ENCODE measurements at regions not wholly inside any gene's neighbourhood (a gene's known extent, or its start where the extent isn't known, plus 50 kb on each side); places are given as distances from the start of the nearest gene placed in this dataset.

- no peak overlapping the region for H3K27ac ChIP-seq
- H3K9me3 ChIP-seq = no peaks in the 10 kb centered on the region
- peaks cover 0 to 64% (median 0%) of the 10 kb centered on the region in 7 donors for H3K27me3 ChIP-seq (replicated peaks in 1 of 7)
- no peaks in the 10 kb centered on the region for H3K4me1 ChIP-seq
- WGBS, 5 donors = 70 to 83% (median 77%) methylated on average over 10 of the region's 10 CpGs
- no peak for DNase-seq
- H3K36me3 ChIP-seq = no peaks in the 10 kb centered on the region
- no peak for TF ChIP-seq POLR2A (IDR thresholded peaks at IDR 0.05)
- TF ChIP-seq, protein P1, sequence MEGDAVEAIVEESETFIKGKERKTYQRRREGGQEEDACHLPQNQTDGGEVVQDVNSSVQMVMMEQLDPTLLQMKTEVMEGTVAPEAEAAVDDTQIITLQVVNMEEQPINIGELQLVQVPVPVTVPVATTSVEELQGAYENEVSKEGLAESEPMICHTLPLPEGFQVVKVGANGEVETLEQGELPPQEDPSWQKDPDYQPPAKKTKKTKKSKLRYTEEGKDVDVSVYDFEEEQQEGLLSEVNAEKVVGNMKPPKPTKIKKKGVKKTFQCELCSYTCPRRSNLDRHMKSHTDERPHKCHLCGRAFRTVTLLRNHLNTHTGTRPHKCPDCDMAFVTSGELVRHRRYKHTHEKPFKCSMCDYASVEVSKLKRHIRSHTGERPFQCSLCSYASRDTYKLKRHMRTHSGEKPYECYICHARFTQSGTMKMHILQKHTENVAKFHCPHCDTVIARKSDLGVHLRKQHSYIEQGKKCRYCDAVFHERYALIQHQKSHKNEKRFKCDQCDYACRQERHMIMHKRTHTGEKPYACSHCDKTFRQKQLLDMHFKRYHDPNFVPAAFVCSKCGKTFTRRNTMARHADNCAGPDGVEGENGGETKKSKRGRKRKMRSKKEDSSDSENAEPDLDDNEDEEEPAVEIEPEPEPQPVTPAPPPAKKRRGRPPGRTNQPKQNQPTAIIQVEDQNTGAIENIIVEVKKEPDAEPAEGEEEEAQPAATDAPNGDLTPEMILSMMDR (IDR thresholded peaks at IDR 0.05 in 8 of 11, conservative IDR thresholded peaks at IDR 0.05 in 3 of 11) = no peak
- no peak for TF ChIP-seq POLR2AphosphoS5 (IDR thresholded peaks at IDR 0.05)
- H3K4me3 ChIP-seq = no peak overlapping the region
- intact Hi-C loops (cut with DNase I; ENCODE audit: low total_unique reads) = no loop called here
Observed at GRCh38 chr1:29413661-29414060, 177.3 kb downstream of the PTPRU start.

DNA sequence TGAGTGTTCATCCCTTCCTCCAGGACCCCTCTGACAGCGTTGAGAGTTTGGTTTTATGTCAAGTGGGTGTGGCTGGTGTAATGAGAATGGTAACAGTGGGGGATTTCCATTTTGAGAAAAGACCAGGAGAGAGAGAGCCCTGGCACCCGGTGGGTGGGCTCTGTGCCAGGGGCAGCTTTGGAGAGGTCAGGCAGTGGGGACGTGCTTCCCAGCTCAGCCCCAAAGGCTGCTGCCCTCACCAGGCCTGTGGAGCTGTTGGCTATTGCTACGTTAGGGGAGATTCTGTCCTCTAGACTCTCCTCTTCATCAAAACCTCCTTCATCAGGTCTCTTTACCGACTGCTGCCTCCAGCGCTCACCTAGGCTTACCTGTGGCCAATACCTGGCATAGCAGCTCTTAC lies 176.3 kb downstream of the PTPRU start:
- no peaks in the 10 kb centered on the region for H3K4me1 ChIP-seq
- H3K27ac ChIP-seq = no peak overlapping the region
- H3K36me3 ChIP-seq = no peaks in the 10 kb centered on the region
- peaks cover 0 to 67% (median 0%) of the 10 kb centered on the region in 7 donors for H3K27me3 ChIP-seq (replicated peaks in 1 of 7)
- intact Hi-C loops (cut with DNase I; ENCODE audit: low total_unique reads) = no loop called here
- H3K4me3 ChIP-seq = no peak overlapping the region
- TF ChIP-seq, protein P1 (IDR thresholded peaks at IDR 0.05 in 8 of 11, conservative IDR thresholded peaks at IDR 0.05 in 3 of 11) = no peak
- no peak for TF ChIP-seq POLR2A (IDR thresholded peaks at IDR 0.05)
- TF ChIP-seq POLR2AphosphoS5 (IDR thresholded peaks at IDR 0.05) = no peak
- H3K9me3 ChIP-seq = no peaks in the 10 kb centered on the region
- 45 to 66% (median 58%) methylated on average over 5 to 6 of the region's 6 CpGs for WGBS, 5 donors
- DNase-seq = no peak

- H3K27ac ChIP-seq = no peak overlapping the region
- H3K9me3 ChIP-seq = peaks cover 0 to 1% (median 0%) of the 10 kb centered on the region in 8 donors
- TF ChIP-seq, protein P1 (IDR thresholded peaks at IDR 0.05 in 8 of 11, conservative IDR thresholded peaks at IDR 0.05 in 3 of 11) = no peak
- no peak for TF ChIP-seq POLR2A (IDR thresholded peaks at IDR 0.05)
- intact Hi-C loops (cut with DNase I; ENCODE audit: low total_unique reads) = no loop called here
- no peak for DNase-seq
- 79 to 91% (median 87%) methylated on average over 6 of the region's 6 CpGs for WGBS, 5 donors
- H3K36me3 ChIP-seq = no peaks in the 10 kb centered on the region
- peaks cover 0 to 72% (median 0%) of the 10 kb centered on the region in 7 donors for H3K27me3 ChIP-seq (replicated peaks in 1 of 7)
- H3K4me1 ChIP-seq = no peaks in the 10 kb centered on the region
- H3K4me3 ChIP-seq = no peak overlapping the region
Observed at GRCh38 chr1:29410476-29410875, 174.2 kb downstream of the PTPRU start.

DNA sequence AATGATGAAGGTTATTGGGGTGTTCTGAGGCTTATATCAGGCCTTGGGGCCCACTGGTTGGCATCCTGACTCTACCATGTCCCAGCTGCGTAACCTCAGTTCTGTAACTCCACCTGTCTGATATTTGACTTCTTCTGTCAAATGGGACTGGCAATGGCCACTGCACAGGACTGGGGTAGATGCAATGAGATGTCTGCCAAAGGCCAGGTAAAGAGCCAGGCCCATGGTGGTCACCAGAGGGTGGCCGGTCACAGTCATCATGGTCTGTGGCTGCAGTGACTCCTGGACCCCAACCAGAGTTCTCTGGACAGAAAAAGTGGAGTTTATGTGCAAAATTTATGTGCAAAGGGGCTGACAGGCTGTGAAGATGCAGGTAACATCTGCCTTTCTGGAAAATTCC lies 173.3 kb downstream of the PTPRU start:
- TF ChIP-seq POLR2A (IDR thresholded peaks at IDR 0.05) (no peak), POLR2AphosphoS5 (IDR thresholded peaks at IDR 0.05) (no peak)
- TF ChIP-seq, protein P1 (IDR thresholded peaks at IDR 0.05 in 8 of 11, conservative IDR thresholded peaks at IDR 0.05 in 3 of 11) = no peak
- WGBS, 5 donors = 56 to 97% (median 62%) methylated on average over 2 of the region's 2 CpGs
- no peak overlapping the region for H3K4me3 ChIP-seq
- H3K36me3 ChIP-seq = no peaks in the 10 kb centered on the region
- peaks cover 0 to 10% (median under 1%) of the 10 kb centered on the region in 8 donors for H3K9me3 ChIP-seq
- intact Hi-C loops (cut with DNase I; ENCODE audit: low total_unique reads) = no loop called here
- H3K4me1 ChIP-seq = no peaks in the 10 kb centered on the region
- H3K27me3 ChIP-seq (replicated peaks in 1 of 7) = peaks cover 0 to 72% (median 0%) of the 10 kb centered on the region in 7 donors
- no peak overlapping the region for H3K27ac ChIP-seq
- DNase-seq = no peak

Data from spleen (tissue), 11 donors.